ENCODE measurements at regions not wholly inside any gene's neighbourhood (a gene's known extent, or its start where the extent isn't known, plus 50 kb on each side); places are given as distances from the start of the nearest gene placed in this dataset.

DNA sequence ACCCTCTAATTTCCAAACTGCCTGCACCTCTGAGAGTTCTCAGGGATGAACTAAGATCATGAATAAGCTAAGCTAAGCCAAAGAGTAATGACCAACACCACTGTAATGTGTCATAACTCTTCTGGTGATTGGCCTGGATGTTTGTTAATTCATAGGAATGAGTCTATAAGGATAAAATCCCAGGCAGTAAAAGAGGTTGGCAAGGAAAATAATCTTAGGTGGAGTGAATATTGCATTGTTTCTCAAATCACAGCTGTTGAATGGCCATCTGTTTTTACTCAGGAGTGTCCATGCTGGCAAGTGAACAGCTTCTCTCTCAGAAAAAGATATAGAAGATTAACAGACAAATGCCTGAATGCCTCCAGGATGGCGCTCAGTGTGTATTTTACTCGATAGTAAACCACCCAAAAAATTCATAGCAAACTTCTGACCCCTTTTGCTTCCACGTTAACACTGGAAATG lies 60.8 kb upstream of the GLS start:
- WGBS, 2 donors (ENCODE audit: low coverage in 1 of 2): 23% methylated on average over 3 of the region's 3 CpGs; no CpG with 5 or more reads in 1 of the 2 donors
- DNase-seq: no peak
- Histone ChIP-seq H3K27ac (peak overlapping the region in 2 of 4 donors; percentile 20 to 59), H3K4me1 (peaks cover 4 to 35% (median 14%) of the 10 kb centered on the region in 4 donors), H3K4me3 (no peak overlapping the region), H3K27me3 (no peaks in the 10 kb centered on the region), H3K9me3 (no peaks in the 10 kb centered on the region), H3K36me3 (no peaks in the 10 kb centered on the region)
- in situ Hi-C loops (cut with MboI; ENCODE audit: low pct_ligation_motif_present in 1 of 4, low pct_unique_long_range_greater_than_20kb in 1 of 4, low sequenced_read_pairs in 3 of 4) (loop anchor here in 1 of 4 donors (25.0 kb wide), 1 partner anchor 433 kb away; no protein-coding TSS in a partner anchor), intact Hi-C loops (cut with DNase I; ENCODE audit: low total_unique reads) (no loop called here)
- TF ChIP-seq POLR2AphosphoS5 (IDR thresholded peaks at IDR 0.05): peak in 2 of 3 donors; percentile 54 to 57
- TF ChIP-seq POLR2A (IDR thresholded peaks at IDR 0.05): no peak
- TF ChIP-seq CTCF (IDR thresholded peaks at IDR 0.05): no peak
- TF ChIP-seq EP300 (IDR thresholded peaks at IDR 0.05; ENCODE audit: low read depth): no peak

DNA sequence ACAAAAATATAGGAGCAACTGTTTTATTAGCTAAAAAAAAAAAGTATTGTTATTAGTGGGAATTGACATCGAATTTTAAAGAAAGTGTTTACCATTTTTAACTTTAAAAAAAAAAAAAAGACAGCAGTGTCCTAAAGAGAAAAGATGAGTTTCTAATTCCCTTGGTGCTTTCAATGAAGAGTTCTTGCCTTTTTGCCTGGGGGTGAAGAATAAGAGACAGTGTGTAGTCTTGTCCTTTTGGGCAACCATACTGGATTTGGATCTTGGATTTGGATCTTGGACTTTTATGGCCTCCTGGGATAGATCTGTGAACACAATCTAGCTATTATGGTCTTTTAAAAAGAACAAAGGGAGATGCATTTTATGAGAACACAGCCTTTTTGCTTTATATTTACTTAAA lies 60.2 kb upstream of the GLS start:
- Histone ChIP-seq H3K4me3 (no peak overlapping the region), H3K27me3 (no peaks in the 10 kb centered on the region), H3K4me1 (peaks cover 4 to 32% (median 13%) of the 10 kb centered on the region in 4 donors), H3K9me3 (no peaks in the 10 kb centered on the region), H3K36me3 (no peaks in the 10 kb centered on the region), H3K27ac (peak overlapping the region in 2 of 4 donors; percentile 20 to 59)
- DNase-seq: no peak
- intact Hi-C loops (cut with DNase I; ENCODE audit: low total_unique reads) (no loop called here), in situ Hi-C loops (cut with MboI; ENCODE audit: low pct_ligation_motif_present in 1 of 4, low pct_unique_long_range_greater_than_20kb in 1 of 4, low sequenced_read_pairs in 3 of 4) (loop anchor here in 1 of 4 donors (25.0 kb wide), 1 partner anchor 433 kb away; no protein-coding TSS in a partner anchor)
- whole genome bisulfite sequencing, 2 donors (ENCODE audit: low coverage in 1 of 2): 74 to 78% methylated on average over 1 of the region's 1 CpG
- TF ChIP-seq EP300 (IDR thresholded peaks at IDR 0.05; ENCODE audit: low read depth): no peak
- no peak for TF ChIP-seq POLR2AphosphoS5 (IDR thresholded peaks at IDR 0.05)
- TF ChIP-seq POLR2A (IDR thresholded peaks at IDR 0.05): no peak
- TF ChIP-seq CTCF (IDR thresholded peaks at IDR 0.05): no peak

DNA sequence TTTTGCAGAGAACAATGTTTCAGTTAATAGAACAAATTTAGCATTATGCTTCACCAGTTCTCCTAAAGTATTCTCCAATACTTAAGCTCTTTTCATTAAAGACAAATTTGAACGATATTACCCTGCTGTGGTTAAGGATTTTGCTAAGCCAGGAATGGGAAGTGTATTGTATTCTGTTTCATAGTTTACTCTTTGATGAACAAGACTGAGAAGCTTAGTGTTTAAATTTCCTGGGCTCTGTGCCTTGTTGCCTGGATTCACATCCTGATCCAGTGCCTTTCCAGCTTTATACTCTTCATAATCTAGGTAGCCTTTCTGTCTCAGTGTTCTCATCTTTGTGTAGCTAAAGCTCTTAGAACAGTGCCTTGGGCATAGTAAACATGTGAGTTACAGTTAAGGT lies 58.6 kb upstream of the GLS start:
- TF ChIP-seq POLR2AphosphoS5 (IDR thresholded peaks at IDR 0.05): no peak
- no peak for TF ChIP-seq CTCF (IDR thresholded peaks at IDR 0.05)
- no peak for TF ChIP-seq EP300 (IDR thresholded peaks at IDR 0.05; ENCODE audit: low read depth)
- TF ChIP-seq POLR2A (IDR thresholded peaks at IDR 0.05): no peak

DNA sequence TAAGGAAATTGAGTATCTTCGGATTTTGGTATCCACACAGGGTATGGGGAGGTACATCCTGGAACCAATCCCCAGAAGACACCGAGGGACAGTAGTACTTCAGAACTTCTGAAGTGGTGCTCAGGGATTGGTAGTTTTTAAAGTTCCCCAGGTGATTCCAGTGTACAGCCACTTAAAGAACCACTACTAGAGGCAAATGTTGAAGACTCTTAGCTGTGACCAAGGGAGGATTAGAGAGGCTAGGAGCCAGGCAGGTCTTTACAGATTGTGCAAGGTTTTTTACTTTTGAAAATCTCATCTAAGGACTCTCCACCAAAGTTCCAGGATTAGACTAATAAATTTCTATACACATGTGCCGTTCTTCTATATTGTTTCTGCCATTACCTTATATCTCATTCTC lies 52.9 kb upstream of the GLS start:
- H3K9me3 ChIP-seq: no peaks in the 10 kb centered on the region
- 93 to 94% methylated on average over 1 to 3 of the region's 3 CpGs for WGBS, 2 donors (ENCODE audit: low coverage in 1 of 2)

More for the DNA sequence above, 58.6 kb upstream of the GLS start:
- WGBS, 2 donors (ENCODE audit: low coverage in 1 of 2): 40 to 69% methylated on average over 1 of the region's 1 CpG
- Histone ChIP-seq H3K4me1 (peaks cover 4 to 19% (median 7%) of the 10 kb centered on the region in 4 donors), H3K27ac (no peak overlapping the region), H3K36me3 (no peaks in the 10 kb centered on the region), H3K27me3 (no peaks in the 10 kb centered on the region), H3K4me3 (no peak overlapping the region), H3K9me3 (no peaks in the 10 kb centered on the region)
- in situ Hi-C loops (cut with MboI; ENCODE audit: low pct_ligation_motif_present in 1 of 4, low pct_unique_long_range_greater_than_20kb in 1 of 4, low sequenced_read_pairs in 3 of 4) (loop anchor here in 1 of 4 donors (25.0 kb wide), 1 partner anchor 435 kb away; no protein-coding TSS in a partner anchor), intact Hi-C loops (cut with DNase I; ENCODE audit: low total_unique reads) (no loop called here)
- DNase-seq: no peak

More for the DNA sequence above, 52.9 kb upstream of the GLS start:
- no peak overlapping the region for H3K27ac ChIP-seq
- TF ChIP-seq CTCF (IDR thresholded peaks at IDR 0.05) (no peak), EP300 (IDR thresholded peaks at IDR 0.05; ENCODE audit: low read depth) (no peak), POLR2AphosphoS5 (IDR thresholded peaks at IDR 0.05) (no peak), POLR2A (IDR thresholded peaks at IDR 0.05) (no peak)
- DNase-seq: no peak
- peaks cover 0 to 4% (median 0%) of the 10 kb centered on the region in 4 donors for H3K4me1 ChIP-seq
- in situ Hi-C loops (cut with MboI; ENCODE audit: low pct_ligation_motif_present in 1 of 4, low pct_unique_long_range_greater_than_20kb in 1 of 4, low sequenced_read_pairs in 3 of 4) (no loop called here), intact Hi-C loops (cut with DNase I; ENCODE audit: low total_unique reads) (no loop called here)
- H3K4me3 ChIP-seq: no peak overlapping the region
- no peaks in the 10 kb centered on the region for H3K36me3 ChIP-seq
- H3K27me3 ChIP-seq: no peaks in the 10 kb centered on the region

All from transverse colon (tissue), 4 donors.